Hippocampal formation (tissue), 2 donors: ENCODE measurements at regions not wholly inside any gene's neighbourhood (a gene's known extent, or its start where the extent isn't known, plus 50 kb on each side); places are given as distances from the start of the nearest gene placed in this dataset.

Source experiments
- DNase-seq, 2 donors: peaks; one replicate each; lab custom pipeline; 2025; lab: John Stamatoyannopoulos, UW

GRCh38 chr4:183848805-183849204 is 56.3 kb upstream of the STOX2 start:
- no peak for DNase-seq

- DNase-seq = no peak
Observed at GRCh38 chr4:183852910-183853547, 52.1 kb upstream of the STOX2 start.

GRCh38 chr4:183853548-183853940 is 51.6 kb upstream of the STOX2 start:
- no peak for DNase-seq
